A673 (cell line): ENCODE measurements at regions not wholly inside any gene's neighbourhood (a gene's known extent, or its start where the extent isn't known, plus 50 kb on each side); places are given as distances from the start of the nearest gene placed in this dataset.
"Not testable (repeated sequence)": the region's sequence is repeated elsewhere in the genome, so short reads cannot be mapped to it uniquely, and the experiment has no call there.

Experiments
- BruUV-seq: library from RNA; stranded (reverse); fragments of 400-500 nt; replicated peaks from 2 replicates; lab custom pipeline; 2021; lab: Mats Ljungman, UMichigan
- CTCF ChIA-PET: fragments of 300-600 bp; sonication (Branson Sonifier 250); formaldehyde crosslinking; loops from one replicate; lab custom pipeline; 2022; ENCODE audit warnings: antibody characterized with exemption; lab: Charles Lee
- POLR2A ChIA-PET: fragments of 300-600 bp; sonication (Branson Sonifier 250); formaldehyde crosslinking; loops from one replicate; lab custom pipeline; 2022; ENCODE audit warnings: antibody characterized with exemption; ENCODE audit not compliant: low non-redundant PET; lab: Charles Lee
- DNase-seq: peaks from one replicate; pipeline ENCODE4 v3.0.0-alpha.2; 2015; ENCODE audit warnings: low spot score
- H3K27ac ChIP-seq: fragments of 200-600 bp; sonication (generic); 2 replicates; pipeline ENCODE4 v1.5.1; 2016; ENCODE audit warnings: mixed run types, low read depth, mild to moderate bottlenecking, mixed read lengths, antibody characterized with exemption, low read length; ENCODE audit not compliant: poor library complexity, severe bottlenecking
- H3K27me3 ChIP-seq: fragments of 200-600 bp; sonication (generic); replicated peaks from 2 replicates; pipeline ENCODE4 v1.6.1; 2017; ENCODE audit warnings: mixed run types, low read depth, mild to moderate bottlenecking, mixed read lengths, antibody characterized with exemption, low read length; ENCODE audit not compliant: insufficient read depth, poor library complexity
- H3K36me3 ChIP-seq: fragments of 200-600 bp; sonication (generic); 2 replicates; pipeline ENCODE4 v1.6.1; 2016; ENCODE audit warnings: mixed run types, mild to moderate bottlenecking, mixed read lengths, antibody characterized with exemption, low read length; ENCODE audit not compliant: insufficient read depth, poor library complexity, severe bottlenecking
- H3K4me1 ChIP-seq: fragments of 200-600 bp; sonication (generic); 2 replicates; pipeline ENCODE4 v1.6.1; 2017; ENCODE audit warnings: mixed run types, mild to moderate bottlenecking, mixed read lengths, antibody characterized with exemption, low read length; ENCODE audit not compliant: insufficient read depth, poor library complexity, severe bottlenecking
- H3K4me3 ChIP-seq: fragments of 200-600 bp; sonication (generic); 2 replicates; pipeline ENCODE4 v1.5.1; 2016; ENCODE audit warnings: low read depth, mixed run types, mild to moderate bottlenecking, mixed read lengths, low read length; ENCODE audit not compliant: poor library complexity, severe bottlenecking
- H3K9me3 ChIP-seq: fragments of 200-600 bp; sonication (generic); 2 replicates; pipeline ENCODE4 v1.6.1; 2016; ENCODE audit warnings: mixed run types, low read depth, mild to moderate bottlenecking, mixed read lengths, antibody characterized with exemption, low read length; ENCODE audit not compliant: poor library complexity, severe bottlenecking
- CTCF ChIP-seq: fragments of 300-800, 200-600 bp; sonication (generic); conservative IDR thresholded peaks from 2 replicates; pipeline ENCODE4 v1.5.1; 2017; ENCODE audit warnings: low read depth, mild to moderate bottlenecking, antibody characterized with exemption, low read length, moderate library complexity, mixed read lengths
- EZH2 ChIP-seq: fragments of 200-600 bp; sonication (generic); IDR thresholded peaks from 2 replicates; pipeline ENCODE4 v1.6.1; 2017; ENCODE audit warnings: borderline replicate concordance, low read depth, mild to moderate bottlenecking, mixed read lengths, antibody characterized with exemption, low read length; ENCODE audit not compliant: poor library complexity, severe bottlenecking
- intact Hi-C: fragments of 100-400 bp; cut with micrococcal nuclease; formaldehyde crosslinking; loops from one replicate; pipeline ENCODE4 v1.10.0; 2022; ENCODE audit not compliant: unreplicated experiment

- Histone ChIP-seq H3K27me3 (no peaks in the 10 kb centered on the region), H3K9me3 (peaks cover 4% of the 10 kb centered on the region), H3K27ac (no peak overlapping the region), H3K4me1 (no peaks in the 10 kb centered on the region), H3K4me3 (no peak overlapping the region), H3K36me3 (no peaks in the 10 kb centered on the region)
- no peak for DNase-seq
- no TSS peak for BruUV-seq
- intact Hi-C loops = no loop called here
- ChIA-PET POLR2A (no interaction called here), CTCF (no interaction called here)
- no peak for TF ChIP-seq CTCF
- TF ChIP-seq EZH2 = no peak
Observed at GRCh38 chr5:100682625-100683024, 147.5 kb downstream of the FAM174A start.

DNA sequence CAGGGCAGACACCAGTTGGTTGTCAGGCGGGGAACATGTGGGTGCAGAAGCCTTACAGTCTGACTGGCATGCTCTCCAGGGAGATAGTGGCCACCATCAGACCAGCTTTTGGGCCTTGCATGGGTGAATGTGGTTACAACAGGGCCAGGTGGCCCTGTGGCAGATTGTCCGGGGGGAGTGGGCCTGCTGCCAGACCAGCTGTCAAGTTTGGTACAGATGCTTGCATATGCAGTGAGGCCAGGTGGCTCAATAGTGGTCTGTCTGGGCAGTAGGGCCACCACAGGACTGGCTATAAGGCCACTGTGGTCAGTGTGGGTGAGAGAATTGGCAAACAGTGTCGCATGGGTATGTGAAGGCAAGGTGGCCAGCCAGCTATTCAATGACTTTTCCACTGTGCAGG, 148.7 kb downstream of the FAM174A start:
- DNase-seq = no peak
- intact Hi-C loops = no loop called here
- Histone ChIP-seq H3K9me3 (peaks cover 4% of the 10 kb centered on the region), H3K4me1 (no peaks in the 10 kb centered on the region), H3K4me3 (no peak overlapping the region), H3K27me3 (no peaks in the 10 kb centered on the region), H3K27ac (no peak overlapping the region), H3K36me3 (no peaks in the 10 kb centered on the region)
- POLR2A ChIA-PET = no interaction called here
- CTCF ChIA-PET = no interaction called here
- TF ChIP-seq EZH2 (no peak), CTCF (no peak)
- BruUV-seq = no TSS peak

GRCh38 chr5:100685122-100685521, 149.9 kb downstream of the FAM174A start:
- H3K27me3 ChIP-seq, intact Hi-C loops, POLR2A ChIA-PET, H3K4me1 ChIP-seq, DNase-seq, H3K27ac ChIP-seq, H3K9me3 ChIP-seq, BruUV-seq, H3K36me3 ChIP-seq, H3K4me3 ChIP-seq, CTCF ChIA-PET: not testable (repeated sequence)

DNA sequence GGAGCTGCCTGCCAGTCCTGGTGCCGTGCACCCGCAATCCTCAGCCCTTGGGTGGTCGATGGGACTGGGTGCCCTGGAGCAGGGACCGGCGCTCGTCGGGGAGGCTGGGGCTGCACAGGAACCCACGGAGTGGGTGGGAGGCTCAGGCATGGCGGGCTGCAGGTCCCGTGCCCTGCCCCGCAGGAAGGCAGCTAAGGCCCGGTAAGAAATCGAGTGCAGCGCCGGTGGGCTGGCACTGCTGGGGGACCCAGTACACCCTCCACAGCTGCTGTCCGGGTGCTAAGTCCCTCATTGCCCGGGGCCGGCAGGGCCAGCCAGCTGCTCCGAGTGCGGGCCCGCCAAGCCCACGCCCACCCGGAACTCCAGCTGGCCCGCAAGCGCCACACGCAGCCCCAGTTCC, 153.7 kb downstream of the FAM174A start:
- BruUV-seq, CTCF ChIA-PET, DNase-seq, H3K27me3 ChIP-seq, intact Hi-C loops, H3K27ac ChIP-seq, H3K9me3 ChIP-seq, H3K36me3 ChIP-seq, H3K4me3 ChIP-seq, POLR2A ChIA-PET, H3K4me1 ChIP-seq: not testable (repeated sequence)
